ENCODE measurements at regions not wholly inside any gene's neighbourhood (a gene's known extent, or its start where the extent isn't known, plus 50 kb on each side); places are given as distances from the start of the nearest gene placed in this dataset.

DNA sequence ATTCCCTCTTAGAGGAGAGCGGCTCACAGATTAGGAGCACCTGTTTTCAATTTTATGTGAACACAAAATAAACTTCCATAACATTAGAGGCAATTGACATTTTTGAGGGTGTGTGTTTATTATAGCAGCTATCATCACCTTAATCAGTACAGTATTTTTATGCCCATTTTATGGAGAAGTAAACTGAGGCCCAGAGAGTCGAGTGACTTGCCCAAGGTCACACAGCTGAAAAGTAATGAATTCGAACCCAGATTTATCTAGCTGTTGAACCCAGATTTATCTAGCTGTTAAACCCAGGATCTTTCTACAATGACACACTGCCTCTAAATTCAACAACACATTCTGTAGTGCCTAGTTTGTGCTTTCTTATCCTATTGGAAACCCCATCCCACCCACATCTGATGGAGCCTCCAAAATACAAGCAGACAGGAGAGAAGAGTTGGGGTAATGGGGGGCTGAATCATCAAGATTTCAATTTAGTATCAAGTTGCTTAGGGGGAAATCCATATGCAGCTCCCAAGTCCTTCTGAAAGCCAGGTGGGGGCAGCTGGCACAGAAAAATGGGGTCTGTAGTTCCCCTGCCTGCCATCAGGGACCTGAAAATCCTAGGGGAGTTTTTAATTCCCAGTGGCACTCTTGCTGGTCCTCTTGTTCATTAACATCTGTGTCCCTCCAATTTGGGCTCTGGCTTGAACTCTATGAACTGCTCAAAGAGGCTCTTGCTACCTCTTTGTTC, 50.4 kb upstream of the TRA2B start:
- Histone ChIP-seq H3K36me3 (ENCODE audit: control insufficient read depth, insufficient read depth, low read length) (no peaks in the 10 kb centered on the region), H3K79me2 (no peaks in the 10 kb centered on the region), H3K27ac (no peak overlapping the region), H3K4me2 (ENCODE audit: low read length) (no peak overlapping the region), H3K9ac (no peak overlapping the region), H2AFZ (no peak overlapping the region), H3K4me1 (peaks cover 7% of the 10 kb centered on the region), H3K9me3 (ENCODE audit: control insufficient read depth, low read length) (no peaks in the 10 kb centered on the region), H3K27me3 (ENCODE audit: control insufficient read depth, insufficient read depth, low read length) (no peaks in the 10 kb centered on the region), H3K4me3 (ENCODE audit: low read depth, low read length) (no peak overlapping the region)
- TF ChIP-seq, protein P1, sequence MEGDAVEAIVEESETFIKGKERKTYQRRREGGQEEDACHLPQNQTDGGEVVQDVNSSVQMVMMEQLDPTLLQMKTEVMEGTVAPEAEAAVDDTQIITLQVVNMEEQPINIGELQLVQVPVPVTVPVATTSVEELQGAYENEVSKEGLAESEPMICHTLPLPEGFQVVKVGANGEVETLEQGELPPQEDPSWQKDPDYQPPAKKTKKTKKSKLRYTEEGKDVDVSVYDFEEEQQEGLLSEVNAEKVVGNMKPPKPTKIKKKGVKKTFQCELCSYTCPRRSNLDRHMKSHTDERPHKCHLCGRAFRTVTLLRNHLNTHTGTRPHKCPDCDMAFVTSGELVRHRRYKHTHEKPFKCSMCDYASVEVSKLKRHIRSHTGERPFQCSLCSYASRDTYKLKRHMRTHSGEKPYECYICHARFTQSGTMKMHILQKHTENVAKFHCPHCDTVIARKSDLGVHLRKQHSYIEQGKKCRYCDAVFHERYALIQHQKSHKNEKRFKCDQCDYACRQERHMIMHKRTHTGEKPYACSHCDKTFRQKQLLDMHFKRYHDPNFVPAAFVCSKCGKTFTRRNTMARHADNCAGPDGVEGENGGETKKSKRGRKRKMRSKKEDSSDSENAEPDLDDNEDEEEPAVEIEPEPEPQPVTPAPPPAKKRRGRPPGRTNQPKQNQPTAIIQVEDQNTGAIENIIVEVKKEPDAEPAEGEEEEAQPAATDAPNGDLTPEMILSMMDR (IDR thresholded peaks at IDR 0.05), result no peak

Measured in parathyroid adenoma (tissue), 2 donors.